H1 (cell line): ENCODE measurements at regions not wholly inside any gene's neighbourhood (a gene's known extent, or its start where the extent isn't known, plus 50 kb on each side); places are given as distances from the start of the nearest gene placed in this dataset.

Experiments
- CBX8 ChIP-seq: fragments of 300-800, 300-1000 bp; sonication (generic); IDR thresholded peaks from 2 replicates; pipeline ENCODE4 v1.7.1; 2016; ENCODE audit warnings: low read depth, low read length, borderline replicate concordance
- CEBPB ChIP-seq: IDR thresholded peaks from 2 replicates; pipeline ENCODE4 v1.6.1; 2012; ENCODE audit warnings: low read depth, low read length
- FOSL1 ChIP-seq: IDR thresholded peaks from 2 replicates; pipeline ENCODE4 v1.6.1; 2011; ENCODE audit warnings: mild to moderate bottlenecking, low read depth, low read length, moderate library complexity; ENCODE audit not compliant: insufficient read depth
- SIRT6 ChIP-seq: IDR thresholded peaks from one replicate; pipeline ENCODE4 v1.7.1; 2012; ENCODE audit warnings: low read length, inconsistent platforms
- TF ChIP-seq, protein P1 (sequence below): fragments of 300-600 bp; sonication (generic); IDR thresholded peaks from 2 replicates; pipeline ENCODE4 v1.7.1; 2012; ENCODE audit warnings: low read length, moderate library complexity, mild to moderate bottlenecking, inconsistent platforms; ENCODE audit not compliant: insufficient replicate concordance

DNA sequence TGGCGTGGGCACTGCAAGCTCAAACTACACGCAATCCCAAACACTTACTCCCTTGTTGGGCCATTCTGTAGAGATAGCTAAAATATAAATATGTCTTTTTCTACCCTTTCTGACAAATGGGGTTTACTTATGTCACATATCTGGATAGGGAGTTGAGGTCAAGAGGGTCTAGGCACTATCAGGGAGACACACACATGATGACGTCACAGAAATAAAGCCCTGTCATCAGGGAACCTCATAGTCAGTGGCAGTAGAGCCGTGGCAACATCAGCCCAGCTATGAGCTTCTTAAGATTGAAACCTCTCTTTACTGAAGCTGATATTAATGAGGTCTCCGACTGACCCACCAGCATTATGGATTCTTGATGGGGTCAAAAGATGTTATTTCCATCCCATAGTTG lies 234.6 kb upstream of the CDH7 start (continued):
- TF ChIP-seq, protein P1, sequence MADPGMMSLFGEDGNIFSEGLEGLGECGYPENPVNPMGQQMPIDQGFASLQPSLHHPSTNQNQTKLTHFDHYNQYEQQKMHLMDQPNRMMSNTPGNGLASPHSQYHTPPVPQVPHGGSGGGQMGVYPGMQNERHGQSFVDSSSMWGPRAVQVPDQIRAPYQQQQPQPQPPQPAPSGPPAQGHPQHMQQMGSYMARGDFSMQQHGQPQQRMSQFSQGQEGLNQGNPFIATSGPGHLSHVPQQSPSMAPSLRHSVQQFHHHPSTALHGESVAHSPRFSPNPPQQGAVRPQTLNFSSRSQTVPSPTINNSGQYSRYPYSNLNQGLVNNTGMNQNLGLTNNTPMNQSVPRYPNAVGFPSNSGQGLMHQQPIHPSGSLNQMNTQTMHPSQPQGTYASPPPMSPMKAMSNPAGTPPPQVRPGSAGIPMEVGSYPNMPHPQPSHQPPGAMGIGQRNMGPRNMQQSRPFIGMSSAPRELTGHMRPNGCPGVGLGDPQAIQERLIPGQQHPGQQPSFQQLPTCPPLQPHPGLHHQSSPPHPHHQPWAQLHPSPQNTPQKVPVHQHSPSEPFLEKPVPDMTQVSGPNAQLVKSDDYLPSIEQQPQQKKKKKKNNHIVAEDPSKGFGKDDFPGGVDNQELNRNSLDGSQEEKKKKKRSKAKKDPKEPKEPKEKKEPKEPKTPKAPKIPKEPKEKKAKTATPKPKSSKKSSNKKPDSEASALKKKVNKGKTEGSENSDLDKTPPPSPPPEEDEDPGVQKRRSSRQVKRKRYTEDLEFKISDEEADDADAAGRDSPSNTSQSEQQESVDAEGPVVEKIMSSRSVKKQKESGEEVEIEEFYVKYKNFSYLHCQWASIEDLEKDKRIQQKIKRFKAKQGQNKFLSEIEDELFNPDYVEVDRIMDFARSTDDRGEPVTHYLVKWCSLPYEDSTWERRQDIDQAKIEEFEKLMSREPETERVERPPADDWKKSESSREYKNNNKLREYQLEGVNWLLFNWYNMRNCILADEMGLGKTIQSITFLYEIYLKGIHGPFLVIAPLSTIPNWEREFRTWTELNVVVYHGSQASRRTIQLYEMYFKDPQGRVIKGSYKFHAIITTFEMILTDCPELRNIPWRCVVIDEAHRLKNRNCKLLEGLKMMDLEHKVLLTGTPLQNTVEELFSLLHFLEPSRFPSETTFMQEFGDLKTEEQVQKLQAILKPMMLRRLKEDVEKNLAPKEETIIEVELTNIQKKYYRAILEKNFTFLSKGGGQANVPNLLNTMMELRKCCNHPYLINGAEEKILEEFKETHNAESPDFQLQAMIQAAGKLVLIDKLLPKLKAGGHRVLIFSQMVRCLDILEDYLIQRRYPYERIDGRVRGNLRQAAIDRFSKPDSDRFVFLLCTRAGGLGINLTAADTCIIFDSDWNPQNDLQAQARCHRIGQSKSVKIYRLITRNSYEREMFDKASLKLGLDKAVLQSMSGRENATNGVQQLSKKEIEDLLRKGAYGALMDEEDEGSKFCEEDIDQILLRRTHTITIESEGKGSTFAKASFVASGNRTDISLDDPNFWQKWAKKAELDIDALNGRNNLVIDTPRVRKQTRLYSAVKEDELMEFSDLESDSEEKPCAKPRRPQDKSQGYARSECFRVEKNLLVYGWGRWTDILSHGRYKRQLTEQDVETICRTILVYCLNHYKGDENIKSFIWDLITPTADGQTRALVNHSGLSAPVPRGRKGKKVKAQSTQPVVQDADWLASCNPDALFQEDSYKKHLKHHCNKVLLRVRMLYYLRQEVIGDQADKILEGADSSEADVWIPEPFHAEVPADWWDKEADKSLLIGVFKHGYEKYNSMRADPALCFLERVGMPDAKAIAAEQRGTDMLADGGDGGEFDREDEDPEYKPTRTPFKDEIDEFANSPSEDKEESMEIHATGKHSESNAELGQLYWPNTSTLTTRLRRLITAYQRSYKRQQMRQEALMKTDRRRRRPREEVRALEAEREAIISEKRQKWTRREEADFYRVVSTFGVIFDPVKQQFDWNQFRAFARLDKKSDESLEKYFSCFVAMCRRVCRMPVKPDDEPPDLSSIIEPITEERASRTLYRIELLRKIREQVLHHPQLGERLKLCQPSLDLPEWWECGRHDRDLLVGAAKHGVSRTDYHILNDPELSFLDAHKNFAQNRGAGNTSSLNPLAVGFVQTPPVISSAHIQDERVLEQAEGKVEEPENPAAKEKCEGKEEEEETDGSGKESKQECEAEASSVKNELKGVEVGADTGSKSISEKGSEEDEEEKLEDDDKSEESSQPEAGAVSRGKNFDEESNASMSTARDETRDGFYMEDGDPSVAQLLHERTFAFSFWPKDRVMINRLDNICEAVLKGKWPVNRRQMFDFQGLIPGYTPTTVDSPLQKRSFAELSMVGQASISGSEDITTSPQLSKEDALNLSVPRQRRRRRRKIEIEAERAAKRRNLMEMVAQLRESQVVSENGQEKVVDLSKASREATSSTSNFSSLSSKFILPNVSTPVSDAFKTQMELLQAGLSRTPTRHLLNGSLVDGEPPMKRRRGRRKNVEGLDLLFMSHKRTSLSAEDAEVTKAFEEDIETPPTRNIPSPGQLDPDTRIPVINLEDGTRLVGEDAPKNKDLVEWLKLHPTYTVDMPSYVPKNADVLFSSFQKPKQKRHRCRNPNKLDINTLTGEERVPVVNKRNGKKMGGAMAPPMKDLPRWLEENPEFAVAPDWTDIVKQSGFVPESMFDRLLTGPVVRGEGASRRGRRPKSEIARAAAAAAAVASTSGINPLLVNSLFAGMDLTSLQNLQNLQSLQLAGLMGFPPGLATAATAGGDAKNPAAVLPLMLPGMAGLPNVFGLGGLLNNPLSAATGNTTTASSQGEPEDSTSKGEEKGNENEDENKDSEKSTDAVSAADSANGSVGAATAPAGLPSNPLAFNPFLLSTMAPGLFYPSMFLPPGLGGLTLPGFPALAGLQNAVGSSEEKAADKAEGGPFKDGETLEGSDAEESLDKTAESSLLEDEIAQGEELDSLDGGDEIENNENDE: no peak
- TF ChIP-seq SIRT6 (no peak), CEBPB (no peak), CBX8 (no peak), FOSL1 (no peak)
